Caco-2 (cell line): ENCODE measurements at regions not wholly inside any gene's neighbourhood (a gene's known extent, or its start where the extent isn't known, plus 50 kb on each side); places are given as distances from the start of the nearest gene placed in this dataset.

Experiments used
- BruUV-seq: library from RNA; stranded (reverse); fragments of 400-500 nt; replicated peaks from 2 replicates; lab custom pipeline; 2021; lab: Mats Ljungman, UMichigan
- CTCF ChIA-PET: fragments of 300-600 bp; sonication (Branson Sonifier 250); formaldehyde crosslinking; loops from one replicate; lab custom pipeline; 2022; ENCODE audit warnings: antibody characterized with exemption; lab: Charles Lee
- POLR2A ChIA-PET: fragments of 300-600 bp; sonication (Branson Sonifier 250); formaldehyde crosslinking; loops from one replicate; lab custom pipeline; 2022; ENCODE audit warnings: antibody characterized with exemption; lab: Charles Lee
- DNase-seq, 2 experiments: peaks; one replicate each; pipeline versions ENCODE4 v3.0.0 to v3.0.0-alpha.2; 2020 to 2022
- H3K27me3 ChIP-seq: replicated peaks from 2 replicates; pipeline ENCODE4 v1.6.0; 2011; ENCODE audit warnings: low read length; ENCODE audit not compliant: control insufficient read depth, insufficient read depth
- H3K36me3 ChIP-seq: 2 replicates; pipeline ENCODE4 v1.5.1; 2011; ENCODE audit warnings: low read length; ENCODE audit not compliant: control insufficient read depth, insufficient read depth
- H3K4me1 ChIP-seq: fragments of 250-450 bp; sonication (Bioruptor Pico); 2 replicates; pipeline ENCODE4 v1.5.1; 2020; ENCODE audit warnings: mild to moderate bottlenecking
- H3K4me3 ChIP-seq: 2 replicates; pipeline ENCODE4 v1.5.1; 2011; ENCODE audit warnings: low read depth, mild to moderate bottlenecking, control low read depth, low read length
- H3K9me3 ChIP-seq: fragments of 250-450 bp; sonication (Bioruptor Pico); 2 replicates; pipeline ENCODE4 v1.5.1; 2020; ENCODE audit warnings: mild to moderate bottlenecking, moderate library complexity
- H3K27ac Mint-ChIP-seq: one replicate; pipeline ENCODE4 v1.8.0; 2022; ENCODE audit warnings: mixed read lengths; ENCODE audit not compliant: unreplicated experiment
- H3K27me3 Mint-ChIP-seq: one replicate; pipeline ENCODE4 v1.8.0; 2022; ENCODE audit warnings: mixed read lengths; ENCODE audit not compliant: insufficient read depth, unreplicated experiment
- H3K36me3 Mint-ChIP-seq: one replicate; pipeline ENCODE4 v1.8.0; 2022; ENCODE audit warnings: mild to moderate bottlenecking, mixed read lengths; ENCODE audit not compliant: insufficient read depth, unreplicated experiment
- H3K4me1 Mint-ChIP-seq: one replicate; pipeline ENCODE4 v1.8.0; 2022; ENCODE audit warnings: low read depth, mixed read lengths; ENCODE audit not compliant: unreplicated experiment
- H3K4me3 Mint-ChIP-seq: one replicate; pipeline ENCODE4 v1.8.0; 2022; ENCODE audit warnings: mild to moderate bottlenecking, moderate library complexity, mixed read lengths; ENCODE audit not compliant: unreplicated experiment
- H3K9me3 Mint-ChIP-seq: one replicate; pipeline ENCODE4 v1.8.0; 2022; ENCODE audit warnings: mixed read lengths; ENCODE audit not compliant: unreplicated experiment
- intact Hi-C: fragments of 100-400 bp; cut with micrococcal nuclease; formaldehyde crosslinking; loops from one replicate; pipeline ENCODE4 v1.10.0; 2022; ENCODE audit not compliant: unreplicated experiment
- TF ChIP-seq, protein P1 (sequence below), 2 experiments: fragments of 200-600 bp in 1 of 2; IDR thresholded peaks; 1 replicate in 1 of 2; 2 replicates in 1 of 2; pipeline versions ENCODE4 v1.5.1 to v1.8.0; 2011 to 2022; ENCODE audit warnings: antibody characterized with exemption in 1 of 2, control low read depth in 1 of 2, inconsistent platforms in 1 of 2, low read depth in 1 of 2, low read length in 1 of 2, mild to moderate bottlenecking in 1 of 2, moderate library complexity in 1 of 2; ENCODE audit not compliant: insufficient read depth in 1 of 2, severe bottlenecking in 1 of 2, unreplicated experiment in 1 of 2

GRCh38 chr1:99590578-99591209 lies 55.2 kb upstream of the PALMD start:
- Histone ChIP-seq H3K36me3 (no peaks in the 10 kb centered on the region), H3K4me3 (no peak overlapping the region), H3K27me3 (no peaks in the 10 kb centered on the region), H3K4me1 (peaks cover 15% of the 10 kb centered on the region; the same call in 1 of the 2 replicates), H3K9me3 (no peaks in the 10 kb centered on the region)
- no peak overlapping the region for H3K27ac Mint-ChIP-seq
- CTCF ChIA-PET: no interaction called here
- H3K9me3 Mint-ChIP-seq: no peaks in the 10 kb centered on the region
- TF ChIP-seq, protein P1, sequence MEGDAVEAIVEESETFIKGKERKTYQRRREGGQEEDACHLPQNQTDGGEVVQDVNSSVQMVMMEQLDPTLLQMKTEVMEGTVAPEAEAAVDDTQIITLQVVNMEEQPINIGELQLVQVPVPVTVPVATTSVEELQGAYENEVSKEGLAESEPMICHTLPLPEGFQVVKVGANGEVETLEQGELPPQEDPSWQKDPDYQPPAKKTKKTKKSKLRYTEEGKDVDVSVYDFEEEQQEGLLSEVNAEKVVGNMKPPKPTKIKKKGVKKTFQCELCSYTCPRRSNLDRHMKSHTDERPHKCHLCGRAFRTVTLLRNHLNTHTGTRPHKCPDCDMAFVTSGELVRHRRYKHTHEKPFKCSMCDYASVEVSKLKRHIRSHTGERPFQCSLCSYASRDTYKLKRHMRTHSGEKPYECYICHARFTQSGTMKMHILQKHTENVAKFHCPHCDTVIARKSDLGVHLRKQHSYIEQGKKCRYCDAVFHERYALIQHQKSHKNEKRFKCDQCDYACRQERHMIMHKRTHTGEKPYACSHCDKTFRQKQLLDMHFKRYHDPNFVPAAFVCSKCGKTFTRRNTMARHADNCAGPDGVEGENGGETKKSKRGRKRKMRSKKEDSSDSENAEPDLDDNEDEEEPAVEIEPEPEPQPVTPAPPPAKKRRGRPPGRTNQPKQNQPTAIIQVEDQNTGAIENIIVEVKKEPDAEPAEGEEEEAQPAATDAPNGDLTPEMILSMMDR (IDR thresholded peaks at IDR 0.05; ENCODE audit: insufficient read depth in 1 of 2, low read depth in 1 of 2, low read length in 1 of 2, severe bottlenecking in 1 of 2, unreplicated experiment in 1 of 2): no peak
- no peak for DNase-seq
- POLR2A ChIA-PET: no interaction called here
- no TSS peak for BruUV-seq
- intact Hi-C loops: no loop called here
- no peak overlapping the region for H3K4me3 Mint-ChIP-seq
- peaks cover 4% of the 10 kb centered on the region for H3K36me3 Mint-ChIP-seq
- H3K27me3 Mint-ChIP-seq: no peaks in the 10 kb centered on the region
- peaks cover 6% of the 10 kb centered on the region for H3K4me1 Mint-ChIP-seq

- DNase-seq: no peak
- Mint-ChIP-seq H3K27me3 (no peaks in the 10 kb centered on the region), H3K9me3 (no peaks in the 10 kb centered on the region), H3K27ac (no peak overlapping the region), H3K36me3 (peaks cover 4% of the 10 kb centered on the region), H3K4me1 (peaks cover 6% of the 10 kb centered on the region), H3K4me3 (no peak overlapping the region)
- TF ChIP-seq, protein P1 (IDR thresholded peaks at IDR 0.05; ENCODE audit: insufficient read depth in 1 of 2, low read depth in 1 of 2, low read length in 1 of 2, severe bottlenecking in 1 of 2, unreplicated experiment in 1 of 2): no peak
- Histone ChIP-seq H3K4me1 (peaks cover 11% of the 10 kb centered on the region; the same call in 1 of the 2 replicates), H3K36me3 (no peaks in the 10 kb centered on the region), H3K9me3 (no peaks in the 10 kb centered on the region), H3K27me3 (no peaks in the 10 kb centered on the region), H3K4me3 (no peak overlapping the region)
- ChIA-PET POLR2A (no interaction called here), CTCF (no interaction called here)
- no TSS peak for BruUV-seq
- intact Hi-C loops: no loop called here
These were observed 54.0 kb upstream of the PALMD start for GRCh38 chr1:99591886-99592285.

DNA sequence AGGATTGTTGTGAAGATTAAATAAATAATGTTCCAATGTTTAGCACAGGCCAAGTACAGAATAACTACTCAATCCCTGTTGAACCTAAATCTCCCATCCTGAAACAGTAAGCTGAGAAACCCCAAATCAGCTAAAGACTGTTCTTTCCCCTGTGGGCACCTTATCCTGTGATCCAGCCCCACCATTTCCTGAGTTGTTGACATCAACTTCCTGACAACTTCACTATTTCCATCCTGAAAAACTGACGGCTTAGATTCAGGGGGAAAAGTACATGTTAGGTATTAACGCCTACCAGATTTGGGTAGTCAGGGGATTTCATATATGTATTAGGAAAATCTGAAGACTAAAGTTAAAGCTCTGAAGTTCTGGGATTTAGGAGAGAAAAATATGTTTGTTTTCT lies 51.7 kb upstream of the PALMD start:
- no TSS peak for BruUV-seq
- Mint-ChIP-seq H3K27me3 (no peaks in the 10 kb centered on the region), H3K27ac (no peak overlapping the region), H3K9me3 (no peaks in the 10 kb centered on the region), H3K4me1 (peaks cover 5% of the 10 kb centered on the region), H3K4me3 (no peak overlapping the region), H3K36me3 (peaks cover 4% of the 10 kb centered on the region)
- H3K4me1 ChIP-seq: 0 out of 2 replicates have a peak, but pooled peaks cover 1% of the 10 kb centered on the region
- H3K9me3 ChIP-seq: no peaks in the 10 kb centered on the region
- ChIA-PET POLR2A (no interaction called here), CTCF (no interaction called here)
- no peak for DNase-seq
- no peak overlapping the region for H3K4me3 ChIP-seq
- H3K27me3 ChIP-seq: no peaks in the 10 kb centered on the region
- H3K36me3 ChIP-seq: no peaks in the 10 kb centered on the region
- TF ChIP-seq, protein P1 (IDR thresholded peaks at IDR 0.05; ENCODE audit: insufficient read depth in 1 of 2, low read depth in 1 of 2, low read length in 1 of 2, severe bottlenecking in 1 of 2, unreplicated experiment in 1 of 2): no peak
- intact Hi-C loops: no loop called here
